GM18951 (cell line): ENCODE measurements at regions not wholly inside any gene's neighbourhood (a gene's known extent, or its start where the extent isn't known, plus 50 kb on each side); places are given as distances from the start of the nearest gene placed in this dataset.
"Not testable (repeated sequence)": the region's sequence is repeated elsewhere in the genome, so short reads cannot be mapped to it uniquely, and the experiment has no call there.

Source experiments
- POLR2A ChIP-seq: IDR thresholded peaks from 4 replicates; pipeline ENCODE4 v1.6.1; 2011; ENCODE audit warnings: mild to moderate bottlenecking; ENCODE audit not compliant: insufficient read length, insufficient read depth; ENCODE audit errors: extremely low read depth
- in situ Hi-C: fragments of 300-500 bp; cut with MboI; formaldehyde crosslinking; loops from one replicate; pipeline ENCODE4 v1.12.0; 2022; ENCODE audit warnings: low sequenced_read_pairs, mixed read lengths, inconsistent platforms; ENCODE audit not compliant: unreplicated experiment

- in situ Hi-C loops: no loop called here
- no peak for TF ChIP-seq POLR2A
Observed at GRCh38 chr4:16413814-16414555, 187.7 kb upstream of the TAPT1 start.

- TF ChIP-seq POLR2A: no peak
- in situ Hi-C loops: no loop called here
Observed at GRCh38 chr4:16411501-16412085, 185.3 kb upstream of the TAPT1 start.

- in situ Hi-C loops: not testable (repeated sequence)
Observed at GRCh38 chr4:16393216-16393615, 166.9 kb upstream of the TAPT1 start.

GRCh38 chr4:16391196-16391595 lies 164.9 kb upstream of the TAPT1 start:
- TF ChIP-seq POLR2A: no peak
- in situ Hi-C loops: no loop called here

GRCh38 chr4:16387448-16387847 lies 161.2 kb upstream of the TAPT1 start:
- TF ChIP-seq POLR2A: no peak
- in situ Hi-C loops: no loop called here

GRCh38 chr4:16386711-16387320 lies 160.5 kb upstream of the TAPT1 start:
- in situ Hi-C loops: no loop called here

GRCh38 chr4:16384576-16384975 lies 158.3 kb upstream of the TAPT1 start:
- no peak for TF ChIP-seq POLR2A
- in situ Hi-C loops: no loop called here

More at GRCh38 chr4:16386711-16387320, 160.5 kb upstream of the TAPT1 start:
- TF ChIP-seq POLR2A: no peak

GRCh38 chr4:16382571-16382970 lies 156.3 kb upstream of the TAPT1 start:
- in situ Hi-C loops: no loop called here
- TF ChIP-seq POLR2A: no peak

GRCh38 chr4:16377887-16378286 lies 151.6 kb upstream of the TAPT1 start:
- TF ChIP-seq POLR2A: no peak
- in situ Hi-C loops: no loop called here

GRCh38 chr4:16365036-16365569 lies 138.8 kb upstream of the TAPT1 start:
- in situ Hi-C loops: no loop called here
- TF ChIP-seq POLR2A: no peak

- no peak for TF ChIP-seq POLR2A
- in situ Hi-C loops: no loop called here
Observed at GRCh38 chr4:16360694-16361262, 134.5 kb upstream of the TAPT1 start.

- TF ChIP-seq POLR2A: no peak
- in situ Hi-C loops: no loop called here
Observed at GRCh38 chr4:16353165-16353564, 126.9 kb upstream of the TAPT1 start.

GRCh38 chr4:16351161-16351560 lies 124.9 kb upstream of the TAPT1 start:
- in situ Hi-C loops: no loop called here
- no peak for TF ChIP-seq POLR2A
